ENCODE measurements at regions not wholly inside any gene's neighbourhood (a gene's known extent, or its start where the extent isn't known, plus 50 kb on each side); places are given as distances from the start of the nearest gene placed in this dataset.

- Histone ChIP-seq H3K4me1 (ENCODE audit: control insufficient read depth, insufficient read depth, low read length) (no peaks in the 10 kb centered on the region), H3K27me3 (ENCODE audit: control insufficient read depth, insufficient read depth, low read length) (no peaks in the 10 kb centered on the region), H3K9me3 (ENCODE audit: control insufficient read depth, insufficient read depth, low read length) (no peaks in the 10 kb centered on the region), H3K27ac (ENCODE audit: low read length) (no peak overlapping the region), H3K4me3 (ENCODE audit: low read length) (no peak overlapping the region), H3K36me3 (ENCODE audit: control insufficient read depth, insufficient read depth, low read length) (no peaks in the 10 kb centered on the region)
- WGBS (ENCODE audit: insufficient coverage, insufficient read length): no CpG with 5 or more reads among the region's 1 CpG
- DNase-seq (ENCODE audit: low read depth, low spot score): no peak
Observed at GRCh38 chr17:13311306-13311705, 290.4 kb downstream of the HS3ST3A1 start.

GRCh38 chr17:13310858-13311257 is 290.9 kb downstream of the HS3ST3A1 start:
- WGBS (ENCODE audit: insufficient coverage, insufficient read length): no CpG with 5 or more reads among the region's 2 CpGs
- no peaks in the 10 kb centered on the region for H3K27me3 ChIP-seq (ENCODE audit: control insufficient read depth, insufficient read depth, low read length)

GRCh38 chr17:13306310-13306962 is 288.6 kb upstream of the ELAC2 start:
- Histone ChIP-seq H3K27me3 (ENCODE audit: control insufficient read depth, insufficient read depth, low read length) (no peaks in the 10 kb centered on the region), H3K27ac (ENCODE audit: low read length) (no peak overlapping the region), H3K4me1 (ENCODE audit: control insufficient read depth, insufficient read depth, low read length) (no peaks in the 10 kb centered on the region), H3K36me3 (ENCODE audit: control insufficient read depth, insufficient read depth, low read length) (no peaks in the 10 kb centered on the region), H3K4me3 (ENCODE audit: low read length) (no peak overlapping the region), H3K9me3 (ENCODE audit: control insufficient read depth, insufficient read depth, low read length) (no peaks in the 10 kb centered on the region)
- no CpG with 5 or more reads among the region's 13 CpGs for WGBS (ENCODE audit: insufficient coverage, insufficient read length)
- peak; percentile 68 for DNase-seq (ENCODE audit: low read depth, low spot score)

More at GRCh38 chr17:13310858-13311257, 290.9 kb downstream of the HS3ST3A1 start:
- Histone ChIP-seq H3K4me1 (ENCODE audit: control insufficient read depth, insufficient read depth, low read length) (no peaks in the 10 kb centered on the region), H3K4me3 (ENCODE audit: low read length) (no peak overlapping the region), H3K9me3 (ENCODE audit: control insufficient read depth, insufficient read depth, low read length) (no peaks in the 10 kb centered on the region), H3K36me3 (ENCODE audit: control insufficient read depth, insufficient read depth, low read length) (no peaks in the 10 kb centered on the region), H3K27ac (ENCODE audit: low read length) (no peak overlapping the region)
- DNase-seq (ENCODE audit: low read depth, low spot score): no peak

- Histone ChIP-seq H3K9me3 (ENCODE audit: control insufficient read depth, insufficient read depth, low read length) (no peaks in the 10 kb centered on the region), H3K4me1 (ENCODE audit: control insufficient read depth, insufficient read depth, low read length) (no peaks in the 10 kb centered on the region), H3K27me3 (ENCODE audit: control insufficient read depth, insufficient read depth, low read length) (no peaks in the 10 kb centered on the region), H3K27ac (ENCODE audit: low read length) (no peak overlapping the region), H3K36me3 (ENCODE audit: control insufficient read depth, insufficient read depth, low read length) (no peaks in the 10 kb centered on the region), H3K4me3 (ENCODE audit: low read length) (no peak overlapping the region)
- no CpG with 5 or more reads among the region's 4 CpGs for WGBS (ENCODE audit: insufficient coverage, insufficient read length)
- no peak for DNase-seq (ENCODE audit: low read depth, low spot score)
Observed at GRCh38 chr17:13302983-13303382, 285.2 kb upstream of the ELAC2 start.

- H3K36me3 ChIP-seq (ENCODE audit: control insufficient read depth, insufficient read depth, low read length): no peaks in the 10 kb centered on the region
- no peaks in the 10 kb centered on the region for H3K4me1 ChIP-seq (ENCODE audit: control insufficient read depth, insufficient read depth, low read length)
- H3K9me3 ChIP-seq (ENCODE audit: control insufficient read depth, insufficient read depth, low read length): no peaks in the 10 kb centered on the region
- DNase-seq (ENCODE audit: low read depth, low spot score): no peak
- WGBS (ENCODE audit: insufficient coverage, insufficient read length): no CpG with 5 or more reads among the region's 3 CpGs
- H3K27me3 ChIP-seq (ENCODE audit: control insufficient read depth, insufficient read depth, low read length): no peaks in the 10 kb centered on the region
- H3K4me3 ChIP-seq (ENCODE audit: low read length): no peak overlapping the region
- H3K27ac ChIP-seq (ENCODE audit: low read length): no peak overlapping the region
Observed at GRCh38 chr17:13302419-13302818, 284.6 kb upstream of the ELAC2 start.

GRCh38 chr17:13297183-13297582 is 279.4 kb upstream of the ELAC2 start:
- WGBS (ENCODE audit: insufficient coverage, insufficient read length): no CpG with 5 or more reads among the region's 3 CpGs
- Histone ChIP-seq H3K4me1 (ENCODE audit: control insufficient read depth, insufficient read depth, low read length) (no peaks in the 10 kb centered on the region), H3K9me3 (ENCODE audit: control insufficient read depth, insufficient read depth, low read length) (no peaks in the 10 kb centered on the region), H3K27ac (ENCODE audit: low read length) (no peak overlapping the region), H3K36me3 (ENCODE audit: control insufficient read depth, insufficient read depth, low read length) (no peaks in the 10 kb centered on the region), H3K4me3 (ENCODE audit: low read length) (no peak overlapping the region), H3K27me3 (ENCODE audit: control insufficient read depth, insufficient read depth, low read length) (no peaks in the 10 kb centered on the region)
- no peak for DNase-seq (ENCODE audit: low read depth, low spot score)

- H3K27me3 ChIP-seq (ENCODE audit: control insufficient read depth, insufficient read depth, low read length): no peaks in the 10 kb centered on the region
- no peaks in the 10 kb centered on the region for H3K9me3 ChIP-seq (ENCODE audit: control insufficient read depth, insufficient read depth, low read length)
- no peak for DNase-seq (ENCODE audit: low read depth, low spot score)
- no peaks in the 10 kb centered on the region for H3K36me3 ChIP-seq (ENCODE audit: control insufficient read depth, insufficient read depth, low read length)
- no peak overlapping the region for H3K4me3 ChIP-seq (ENCODE audit: low read length)
- H3K27ac ChIP-seq (ENCODE audit: low read length): no peak overlapping the region
- H3K4me1 ChIP-seq (ENCODE audit: control insufficient read depth, insufficient read depth, low read length): no peaks in the 10 kb centered on the region
Observed at GRCh38 chr17:13293421-13293820, 275.6 kb upstream of the ELAC2 start.

GRCh38 chr17:13292291-13292690 is 274.5 kb upstream of the ELAC2 start:
- H3K27me3 ChIP-seq (ENCODE audit: control insufficient read depth, insufficient read depth, low read length): no peaks in the 10 kb centered on the region
- 0 out of 2 replicates have a peak, but pooled peaks cover 2% of the 10 kb centered on the region for H3K4me1 ChIP-seq (ENCODE audit: control insufficient read depth, insufficient read depth, low read length)
- no peak overlapping the region for H3K27ac ChIP-seq (ENCODE audit: low read length)
- H3K36me3 ChIP-seq (ENCODE audit: control insufficient read depth, insufficient read depth, low read length): no peaks in the 10 kb centered on the region
- H3K4me3 ChIP-seq (ENCODE audit: low read length): no peak overlapping the region
- WGBS (ENCODE audit: insufficient coverage, insufficient read length): no CpG with 5 or more reads among the region's 10 CpGs
- no peaks in the 10 kb centered on the region for H3K9me3 ChIP-seq (ENCODE audit: control insufficient read depth, insufficient read depth, low read length)
- DNase-seq (ENCODE audit: low read depth, low spot score): no peak

GRCh38 chr17:13288248-13288647 is 270.4 kb upstream of the ELAC2 start:
- H3K4me3 ChIP-seq (ENCODE audit: low read length): no peak overlapping the region
- no peaks in the 10 kb centered on the region for H3K9me3 ChIP-seq (ENCODE audit: control insufficient read depth, insufficient read depth, low read length)
- peaks cover 4% of the 10 kb centered on the region; the same call in 1 of the 2 replicates for H3K4me1 ChIP-seq (ENCODE audit: control insufficient read depth, insufficient read depth, low read length)
- H3K27me3 ChIP-seq (ENCODE audit: control insufficient read depth, insufficient read depth, low read length): no peaks in the 10 kb centered on the region
- no peaks in the 10 kb centered on the region for H3K36me3 ChIP-seq (ENCODE audit: control insufficient read depth, insufficient read depth, low read length)
- DNase-seq (ENCODE audit: low read depth, low spot score): no peak
- H3K27ac ChIP-seq (ENCODE audit: low read length): no peak overlapping the region
- WGBS (ENCODE audit: insufficient coverage, insufficient read length): no CpG with 5 or more reads among the region's 4 CpGs

- no peak for DNase-seq (ENCODE audit: low read depth, low spot score)
- H3K9me3 ChIP-seq (ENCODE audit: control insufficient read depth, insufficient read depth, low read length): no peaks in the 10 kb centered on the region
- no peaks in the 10 kb centered on the region for H3K27me3 ChIP-seq (ENCODE audit: control insufficient read depth, insufficient read depth, low read length)
- H3K36me3 ChIP-seq (ENCODE audit: control insufficient read depth, insufficient read depth, low read length): no peaks in the 10 kb centered on the region
- no peak overlapping the region for H3K27ac ChIP-seq (ENCODE audit: low read length)
- no peak overlapping the region for H3K4me3 ChIP-seq (ENCODE audit: low read length)
- WGBS (ENCODE audit: insufficient coverage, insufficient read length): no CpG with 5 or more reads among the region's 6 CpGs
- peaks cover 4% of the 10 kb centered on the region; the same call in 1 of the 2 replicates for H3K4me1 ChIP-seq (ENCODE audit: control insufficient read depth, insufficient read depth, low read length)
Observed at GRCh38 chr17:13287226-13287625, 269.4 kb upstream of the ELAC2 start.

GRCh38 chr17:13283606-13284005 is 265.8 kb upstream of the ELAC2 start:
- WGBS (ENCODE audit: insufficient coverage, insufficient read length): no CpG with 5 or more reads among the region's 1 CpG
- Histone ChIP-seq H3K27me3 (ENCODE audit: control insufficient read depth, insufficient read depth, low read length) (no peaks in the 10 kb centered on the region), H3K4me1 (ENCODE audit: control insufficient read depth, insufficient read depth, low read length) (peaks cover 4% of the 10 kb centered on the region; the same call in 1 of the 2 replicates), H3K9me3 (ENCODE audit: control insufficient read depth, insufficient read depth, low read length) (no peaks in the 10 kb centered on the region), H3K4me3 (ENCODE audit: low read length) (no peak overlapping the region), H3K27ac (ENCODE audit: low read length) (no peak overlapping the region), H3K36me3 (ENCODE audit: control insufficient read depth, insufficient read depth, low read length) (no peaks in the 10 kb centered on the region)
- peak; percentile 9 for DNase-seq (ENCODE audit: low read depth, low spot score)

Measured in iPS DF 6.9 (cell line).